Myocyte (in vitro differentiated cells): ENCODE measurements at regions not wholly inside any gene's neighbourhood (a gene's known extent, or its start where the extent isn't known, plus 50 kb on each side); places are given as distances from the start of the nearest gene placed in this dataset.
A peak's percentile ranks its signal among the peaks of the same experiment; 100 is the strongest.

Experiments
- DNase-seq: peaks from one replicate; pipeline ENCODE4 v3.0.0-alpha.2; 2012; ENCODE audit warnings: low read depth

- no peak for DNase-seq
These were observed 123.4 kb upstream of the FOXD3 start for GRCh38 chr1:63198871-63199394.

- DNase-seq = no peak
These were observed 122.5 kb upstream of the FOXD3 start for GRCh38 chr1:63199706-63200335.

- DNase-seq = no peak
These were observed 121.7 kb upstream of the FOXD3 start for GRCh38 chr1:63200676-63201075.

GRCh38 chr1:63203641-63204040, 118.7 kb upstream of the FOXD3 start:
- DNase-seq = no peak

- no peak for DNase-seq
These were observed 116.6 kb upstream of the FOXD3 start for GRCh38 chr1:63205776-63206175.

GRCh38 chr1:63214553-63214952, 107.8 kb upstream of the FOXD3 start:
- DNase-seq = no peak

GRCh38 chr1:63223426-63223825, 98.9 kb upstream of the FOXD3 start:
- no peak for DNase-seq

GRCh38 chr1:63230722-63231121, 91.6 kb upstream of the FOXD3 start:
- no peak for DNase-seq

- DNase-seq = no peak
These were observed 83.6 kb upstream of the FOXD3 start for GRCh38 chr1:63238721-63239120.

GRCh38 chr1:63245186-63245585, 77.2 kb upstream of the FOXD3 start:
- no peak for DNase-seq

- no peak for DNase-seq
These were observed 74.2 kb upstream of the FOXD3 start for GRCh38 chr1:63248216-63248615.

- no peak for DNase-seq
These were observed 67.2 kb upstream of the FOXD3 start for GRCh38 chr1:63255153-63255552.

- DNase-seq = peak; percentile 9
These were observed 60.5 kb upstream of the FOXD3 start for GRCh38 chr1:63261736-63262458.

- DNase-seq = no peak
These were observed 60.0 kb upstream of the FOXD3 start for GRCh38 chr1:63262459-63262770.

- no peak for DNase-seq
These were observed 58.2 kb upstream of the FOXD3 start for GRCh38 chr1:63264161-63264560.

- DNase-seq = no peak
These were observed 55.5 kb upstream of the FOXD3 start for GRCh38 chr1:63266857-63267256.

GRCh38 chr1:63268876-63269275, 53.5 kb upstream of the FOXD3 start:
- DNase-seq = no peak

GRCh38 chr1:63269571-63269970, 52.8 kb upstream of the FOXD3 start:
- no peak for DNase-seq
